22Rv1 (cell line): ENCODE measurements at regions not wholly inside any gene's neighbourhood (a gene's known extent, or its start where the extent isn't known, plus 50 kb on each side); places are given as distances from the start of the nearest gene placed in this dataset.

Experiments
- ZFX ChIP-seq: fragments of 450-650 bp; IDR thresholded peaks from 2 replicates; pipeline ENCODE4 v1.6.1; 2017; ENCODE audit warnings: antibody characterized with exemption, borderline replicate concordance
- TF ChIP-seq, protein P1 (sequence below): fragments of 450-650 bp; IDR thresholded peaks from 2 replicates; pipeline ENCODE4 v1.5.1; 2017; ENCODE audit warnings: mild to moderate bottlenecking

DNA sequence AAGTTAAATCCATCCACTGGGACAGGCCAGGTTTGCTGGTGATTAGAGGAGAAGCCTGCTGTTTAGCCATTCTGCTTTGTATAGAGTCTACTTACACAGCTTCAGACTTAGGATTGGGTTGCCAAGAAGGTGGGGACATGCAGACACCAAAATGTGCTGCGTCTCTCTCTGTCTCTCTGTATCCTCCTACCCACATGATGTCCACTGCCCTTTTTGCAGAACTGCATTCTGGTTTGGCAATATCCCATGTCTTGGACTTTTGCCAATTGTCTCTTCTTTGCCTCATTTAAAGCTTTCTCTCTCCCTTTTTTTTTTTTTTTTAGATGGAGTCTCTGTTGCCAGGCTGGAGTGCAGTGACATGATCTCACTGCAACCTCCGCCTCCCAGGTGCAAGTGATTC is 261.1 kb upstream of the FN1 start:
- TF ChIP-seq, protein P1, sequence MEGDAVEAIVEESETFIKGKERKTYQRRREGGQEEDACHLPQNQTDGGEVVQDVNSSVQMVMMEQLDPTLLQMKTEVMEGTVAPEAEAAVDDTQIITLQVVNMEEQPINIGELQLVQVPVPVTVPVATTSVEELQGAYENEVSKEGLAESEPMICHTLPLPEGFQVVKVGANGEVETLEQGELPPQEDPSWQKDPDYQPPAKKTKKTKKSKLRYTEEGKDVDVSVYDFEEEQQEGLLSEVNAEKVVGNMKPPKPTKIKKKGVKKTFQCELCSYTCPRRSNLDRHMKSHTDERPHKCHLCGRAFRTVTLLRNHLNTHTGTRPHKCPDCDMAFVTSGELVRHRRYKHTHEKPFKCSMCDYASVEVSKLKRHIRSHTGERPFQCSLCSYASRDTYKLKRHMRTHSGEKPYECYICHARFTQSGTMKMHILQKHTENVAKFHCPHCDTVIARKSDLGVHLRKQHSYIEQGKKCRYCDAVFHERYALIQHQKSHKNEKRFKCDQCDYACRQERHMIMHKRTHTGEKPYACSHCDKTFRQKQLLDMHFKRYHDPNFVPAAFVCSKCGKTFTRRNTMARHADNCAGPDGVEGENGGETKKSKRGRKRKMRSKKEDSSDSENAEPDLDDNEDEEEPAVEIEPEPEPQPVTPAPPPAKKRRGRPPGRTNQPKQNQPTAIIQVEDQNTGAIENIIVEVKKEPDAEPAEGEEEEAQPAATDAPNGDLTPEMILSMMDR: no peak
- TF ChIP-seq ZFX: no peak
